Neural progenitor cell (in vitro differentiated cells): ENCODE measurements at regions not wholly inside any gene's neighbourhood (a gene's known extent, or its start where the extent isn't known, plus 50 kb on each side); places are given as distances from the start of the nearest gene placed in this dataset.

Experiments used
- EZH2 ChIP-seq: fragments of 200-600 bp; sonication (generic); IDR thresholded peaks from 2 replicates; pipeline ENCODE4 v1.6.1; 2017; ENCODE audit warnings: antibody characterized with exemption, mild to moderate bottlenecking, moderate library complexity
- TF ChIP-seq, protein P1 (sequence below): fragments of 200-600 bp; sonication (generic); IDR thresholded peaks from 2 replicates; pipeline ENCODE4 v1.5.1; 2017; ENCODE audit warnings: antibody characterized with exemption, mild to moderate bottlenecking

DNA sequence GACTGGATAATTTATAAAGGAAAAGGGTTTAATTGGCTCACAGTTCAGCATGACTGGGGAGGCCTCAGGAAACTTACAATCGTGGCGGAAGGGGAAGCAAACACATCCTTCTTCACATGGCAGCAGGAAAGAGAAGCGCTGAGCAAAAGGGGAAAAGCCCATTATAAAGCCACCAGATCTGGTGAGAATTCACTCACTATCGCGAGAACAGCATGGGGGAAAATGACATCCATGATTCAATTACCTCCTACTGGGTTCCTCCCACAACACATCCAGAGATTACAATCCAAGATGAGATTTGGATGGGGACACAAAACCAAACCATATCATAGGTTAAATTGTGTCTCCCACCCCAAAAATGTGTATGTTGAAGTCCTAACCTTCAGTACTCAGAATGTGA, 491.7 kb downstream of the SETD4 start:
- TF ChIP-seq, protein P1, sequence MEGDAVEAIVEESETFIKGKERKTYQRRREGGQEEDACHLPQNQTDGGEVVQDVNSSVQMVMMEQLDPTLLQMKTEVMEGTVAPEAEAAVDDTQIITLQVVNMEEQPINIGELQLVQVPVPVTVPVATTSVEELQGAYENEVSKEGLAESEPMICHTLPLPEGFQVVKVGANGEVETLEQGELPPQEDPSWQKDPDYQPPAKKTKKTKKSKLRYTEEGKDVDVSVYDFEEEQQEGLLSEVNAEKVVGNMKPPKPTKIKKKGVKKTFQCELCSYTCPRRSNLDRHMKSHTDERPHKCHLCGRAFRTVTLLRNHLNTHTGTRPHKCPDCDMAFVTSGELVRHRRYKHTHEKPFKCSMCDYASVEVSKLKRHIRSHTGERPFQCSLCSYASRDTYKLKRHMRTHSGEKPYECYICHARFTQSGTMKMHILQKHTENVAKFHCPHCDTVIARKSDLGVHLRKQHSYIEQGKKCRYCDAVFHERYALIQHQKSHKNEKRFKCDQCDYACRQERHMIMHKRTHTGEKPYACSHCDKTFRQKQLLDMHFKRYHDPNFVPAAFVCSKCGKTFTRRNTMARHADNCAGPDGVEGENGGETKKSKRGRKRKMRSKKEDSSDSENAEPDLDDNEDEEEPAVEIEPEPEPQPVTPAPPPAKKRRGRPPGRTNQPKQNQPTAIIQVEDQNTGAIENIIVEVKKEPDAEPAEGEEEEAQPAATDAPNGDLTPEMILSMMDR: no peak
- TF ChIP-seq EZH2: no peak
